Upper lobe of right lung (tissue), 1 donor: ENCODE measurements at regions not wholly inside any gene's neighbourhood (a gene's known extent, or its start where the extent isn't known, plus 50 kb on each side); places are given as distances from the start of the nearest gene placed in this dataset.

Experiments
- ATAC-seq: fragments of 200-7000 bp; cut with Tn5 transposase; one replicate; pipeline ENCODE4 v1.9.1; 2020; ENCODE audit warnings: mild to moderate bottlenecking, moderate library complexity
- DNase-seq: peaks from one replicate; pipeline ENCODE4 v3.0.0-alpha.2; 2020
- H3K27ac ChIP-seq: fragments of 200-600 bp; one replicate; pipeline ENCODE4 v1.8.0; 2022
- H3K27me3 ChIP-seq: fragments of 200-600 bp; one replicate; pipeline ENCODE4 v1.8.0; 2022; ENCODE audit warnings: mild to moderate bottlenecking
- H3K36me3 ChIP-seq: fragments of 200-600 bp; one replicate; pipeline ENCODE4 v1.8.0; 2022
- H3K4me1 ChIP-seq: fragments of 200-600 bp; one replicate; pipeline ENCODE4 v1.8.0; 2022
- H3K4me3 ChIP-seq: fragments of 200-600 bp; one replicate; pipeline ENCODE4 v1.8.0; 2022; ENCODE audit warnings: mild to moderate bottlenecking
- H3K9me3 ChIP-seq: fragments of 200-600 bp; one replicate; pipeline ENCODE4 v1.8.0; 2022
- CTCF ChIP-seq: fragments of 200-600 bp; IDR thresholded peaks from one replicate; pipeline ENCODE4 v1.8.0; 2022; ENCODE audit warnings: antibody characterized with exemption
- intact Hi-C: fragments of 100-400 bp; cut with DNase I; formaldehyde crosslinking; loops from one replicate; pipeline ENCODE4 v1.11.0; 2022
- donor health status: DM: no; HTN: yes; CAD: no; lungs with severe emphysema.

GRCh38 chr15:62474021-62474770 lies 309.1 kb upstream of the C2CD4B start:
- H3K4me1 ChIP-seq, result no peaks in the 10 kb centered on the region
- ATAC-seq, result no peak
- TF ChIP-seq CTCF, result no peak
- H3K36me3 ChIP-seq, result no peaks in the 10 kb centered on the region
- no peak overlapping the region for H3K4me3 ChIP-seq
- no peak overlapping the region for H3K27ac ChIP-seq
- intact Hi-C loops, result no loop called here
- no peaks in the 10 kb centered on the region for H3K27me3 ChIP-seq
- no peaks in the 10 kb centered on the region for H3K9me3 ChIP-seq
- no peak for DNase-seq

GRCh38 chr15:62474771-62475124 lies 309.7 kb upstream of the C2CD4B start:
- DNase-seq (no peak), ATAC-seq (no peak)
- Histone ChIP-seq H3K27me3 (no peaks in the 10 kb centered on the region), H3K9me3 (no peaks in the 10 kb centered on the region), H3K4me1 (no peaks in the 10 kb centered on the region), H3K36me3 (no peaks in the 10 kb centered on the region), H3K27ac (no peak overlapping the region), H3K4me3 (no peak overlapping the region)
- TF ChIP-seq CTCF, result no peak
- intact Hi-C loops, result no loop called here

- no peak for DNase-seq
- Histone ChIP-seq H3K27ac (no peak overlapping the region), H3K9me3 (no peaks in the 10 kb centered on the region), H3K27me3 (no peaks in the 10 kb centered on the region), H3K4me1 (no peaks in the 10 kb centered on the region), H3K36me3 (no peaks in the 10 kb centered on the region), H3K4me3 (no peak overlapping the region)
- intact Hi-C loops, result no loop called here
- ATAC-seq, result no peak
- TF ChIP-seq CTCF, result no peak
Measured at GRCh38 chr15:62475591-62475990, 310.5 kb upstream of the C2CD4B start.

GRCh38 chr15:62476163-62476562 lies 311.1 kb upstream of the C2CD4B start:
- Histone ChIP-seq H3K9me3 (no peaks in the 10 kb centered on the region), H3K36me3 (no peaks in the 10 kb centered on the region), H3K27ac (no peak overlapping the region), H3K4me1 (no peaks in the 10 kb centered on the region), H3K4me3 (no peak overlapping the region), H3K27me3 (no peaks in the 10 kb centered on the region)
- intact Hi-C loops, result no loop called here
- ATAC-seq (no peak), DNase-seq (no peak)
- no peak for TF ChIP-seq CTCF

- Histone ChIP-seq H3K9me3 (no peaks in the 10 kb centered on the region), H3K27ac (no peak overlapping the region), H3K36me3 (no peaks in the 10 kb centered on the region), H3K27me3 (no peaks in the 10 kb centered on the region), H3K4me1 (no peaks in the 10 kb centered on the region), H3K4me3 (no peak overlapping the region)
- DNase-seq, result no peak
- ATAC-seq, result no peak
- intact Hi-C loops, result no loop called here
- no peak for TF ChIP-seq CTCF
Measured at GRCh38 chr15:62477929-62478328, 312.8 kb upstream of the C2CD4B start.
